K562 (cell line): ENCODE measurements at regions not wholly inside any gene's neighbourhood (a gene's known extent, or its start where the extent isn't known, plus 50 kb on each side); places are given as distances from the start of the nearest gene placed in this dataset.
A peak's percentile ranks its signal among the peaks of the same experiment; 100 is the strongest.

Source experiments
- ATAC-seq: fragments of 200-7000 bp; cut with Tn5 transposase; 3 replicates; pipeline ENCODE4 v1.9.1; 2020; ENCODE audit warnings: moderate library complexity
- BruUV-seq: library from RNA; stranded (reverse); fragments of 400-500 nt; replicated peaks from 2 replicates; lab custom pipeline; 2021; lab: Mats Ljungman, UMichigan
- CTCF ChIA-PET: fragments of 300-600 bp; formaldehyde crosslinking; extraction: SDS; loops from one replicate; lab custom pipeline; 2021; ENCODE audit warnings: low intra/inter-chr PET ratio; lab: Yijun Ruan, JAX
- POLR2A ChIA-PET: fragments of 300-600, 350-650 bp; sonication (Branson Sonifier 250); formaldehyde crosslinking; extraction: SDS; loops from one replicate; lab custom pipeline; 2021; ENCODE audit warnings: antibody characterized with exemption, inconsistent platforms; lab: Yijun Ruan, JAX
- DNase-seq, 4 experiments: peaks; one replicate each; pipeline versions ENCODE4 v3.0.0 to v3.0.0-alpha.2; 2011 to 2018; ENCODE audit warnings: low spot score in 3 of 4, mixed read lengths in 3 of 4; ENCODE audit errors: extremely low read depth in 1 of 4
- FAIRE-seq: peaks from 2 replicates; lab custom pipeline; 2011; peaks lifted over from hg19 to GRCh38; lab: Jason Lieb, UNC
- H2AFZ ChIP-seq: 2 replicates; pipeline ENCODE4 v1.6.0; 2011; ENCODE audit warnings: low read depth, low read length, control low read depth, inconsistent platforms
- H3K27ac ChIP-seq: fragments of 200-600 bp; 3 replicates; pipeline ENCODE4 v1.8.0; 2011; ENCODE audit warnings: low read depth, mild to moderate bottlenecking, control low read depth, inconsistent platforms, low read length, moderate library complexity, mixed read lengths; ENCODE audit errors: extremely low read depth
- H3K27me3 ChIP-seq, 2 experiments: fragments of 300-600 bp in 1 of 2; 2 replicates in 1 of 2; 3 replicates in 1 of 2; pipeline versions ENCODE4 v1.6.0 to v1.8.0; 2011; ENCODE audit warnings: inconsistent platforms in 2 of 2, low read length in 2 of 2, mild to moderate bottlenecking in 1 of 2, mixed read lengths in 1 of 2, moderate library complexity in 1 of 2; ENCODE audit not compliant: control insufficient read depth in 2 of 2, insufficient read depth in 2 of 2
- H3K36me3 ChIP-seq: fragments of 300-600 bp; 3 replicates; pipeline ENCODE4 v1.8.0; 2011; ENCODE audit warnings: mild to moderate bottlenecking, low read length, inconsistent platforms; ENCODE audit not compliant: control insufficient read depth, insufficient read depth
- H3K4me1 ChIP-seq, 2 experiments: fragments of 200-600 bp in 1 of 2; replicated peaks in 1 of 2; 2 replicates in 1 of 2; 3 replicates in 1 of 2; pipeline versions ENCODE4 v1.5.1 to v1.8.0; 2011; ENCODE audit warnings: inconsistent platforms in 2 of 2, low read length in 2 of 2, mild to moderate bottlenecking in 1 of 2, mixed read lengths in 1 of 2, moderate library complexity in 1 of 2; ENCODE audit not compliant: control insufficient read depth in 2 of 2, insufficient read depth in 2 of 2
- H3K4me2 ChIP-seq: 2 replicates; pipeline ENCODE4 v1.6.1; 2011; ENCODE audit warnings: low read length, control low read depth, inconsistent platforms, mixed read lengths; ENCODE audit not compliant: insufficient read depth
- H3K4me3 ChIP-seq: fragments of 200-600 bp; sonication (generic), shearing (Covaris generic); 2 replicates; pipeline ENCODE4 v1.5.1; 2016; ENCODE audit warnings: control low read depth, inconsistent platforms
- H3K79me2 ChIP-seq: fragments of 200-600 bp; 3 replicates; pipeline ENCODE4 v1.8.0; 2011; ENCODE audit warnings: low read length, inconsistent platforms; ENCODE audit not compliant: control insufficient read depth, insufficient read depth
- H3K9ac ChIP-seq, 2 experiments: 2 replicates each; pipeline versions ENCODE4 v1.6.0 to v1.6.1; 2011; ENCODE audit warnings: low read depth in 2 of 2, low read length in 2 of 2, control low read depth in 1 of 2, inconsistent platforms in 1 of 2, mild to moderate bottlenecking in 1 of 2, mixed read lengths in 1 of 2; ENCODE audit not compliant: insufficient read depth in 1 of 2
- H3K9me1 ChIP-seq: one replicate; pipeline ENCODE4 v1.6.0; 2011; ENCODE audit warnings: inconsistent platforms, mild to moderate bottlenecking, low read length, moderate library complexity; ENCODE audit not compliant: control insufficient read depth, insufficient read depth
- H3K9me3 ChIP-seq: replicated peaks from 2 replicates; pipeline ENCODE4 v1.5.1; 2011; ENCODE audit warnings: low read depth, low read length, inconsistent platforms; ENCODE audit not compliant: control insufficient read depth, insufficient read depth
- H4K20me1 ChIP-seq: replicated peaks from 2 replicates; pipeline ENCODE4 v1.6.1; 2011; ENCODE audit warnings: low read length, inconsistent platforms, mixed read lengths; ENCODE audit not compliant: control insufficient read depth, insufficient read depth
- ARID1B ChIP-seq: fragments of 450-650 bp; IDR thresholded peaks from 2 replicates; pipeline ENCODE4 v1.6.1; 2016; ENCODE audit warnings: antibody characterized with exemption, mild to moderate bottlenecking, inconsistent platforms
- CUX1 ChIP-seq: fragments of 200-800 bp; sonication (Bioruptor generic); IDR thresholded peaks from 2 replicates; pipeline ENCODE4 v1.6.1; 2016; ENCODE audit warnings: missing genetic modification characterization, missing compliant biosample characterization
- ESRRB ChIP-seq: fragments of 250-450 bp; sonication (Bioruptor Pico); IDR thresholded peaks from 2 replicates; pipeline ENCODE4 v1.5.0; 2020; ENCODE audit warnings: mild to moderate bottlenecking, moderate library complexity, borderline replicate concordance
- KLF6 ChIP-seq: fragments of 250-450 bp; sonication (Bioruptor Pico); IDR thresholded peaks from 2 replicates; pipeline ENCODE4 v1.4.0; 2020; ENCODE audit warnings: mild to moderate bottlenecking, moderate library complexity, borderline replicate concordance
- PHB2 ChIP-seq: fragments of 450-650 bp; IDR thresholded peaks from 2 replicates; pipeline ENCODE4 v1.6.1; 2017; ENCODE audit warnings: low read depth
- PURB ChIP-seq: sonication (generic); formaldehyde crosslinking; IDR thresholded peaks from 2 replicates; pipeline ENCODE4 v1.9.0; 2021; ENCODE audit warnings: low read depth, mild to moderate bottlenecking, missing genetic modification reagents
- SLC30A9 ChIP-seq: fragments of 250-450 bp; sonication (Bioruptor Pico); IDR thresholded peaks from 2 replicates; pipeline ENCODE4 v1.8.0; 2022; ENCODE audit warnings: mild to moderate bottlenecking, moderate library complexity
- ZNF77 ChIP-seq: fragments of 250-450 bp; sonication (Bioruptor Pico); IDR thresholded peaks from 2 replicates; pipeline ENCODE4 v1.5.0; 2020
- WGBS: fragments of 100-300 bp; shearing (Covaris generic); methylation state at CpG from one replicate; pipeline ENCODE4 v1.1.6; 2016; ENCODE audit warnings: low coverage, mixed read lengths; ENCODE audit not compliant: insufficient coverage; ENCODE audit errors: missing lambda C conversion rate; 5-methylcytosine and 5-hydroxymethylcytosine counted together
- in situ Hi-C: fragments of 300-500 bp; cut with MboI; formaldehyde crosslinking; loops from 4 replicates; pipeline ENCODE4 v1.15.0; 2018; ENCODE audit warnings: inconsistent platforms, mixed read lengths
- intact Hi-C: fragments of 100-400 bp; cut with micrococcal nuclease; formaldehyde crosslinking; loops from 2 replicates; pipeline ENCODE4 v1.14.2; 2022
- TF ChIP-seq, protein P1 (sequence below): fragments of 450-650 bp; IDR thresholded peaks from 2 replicates; pipeline ENCODE4 v1.6.1; 2017; ENCODE audit warnings: antibody characterized with exemption
- TF ChIP-seq, protein P2 (sequence below): conservative IDR thresholded peaks from 2 replicates; pipeline ENCODE4 v1.6.1; 2011; ENCODE audit warnings: low read depth, mild to moderate bottlenecking, low read length; ENCODE audit not compliant: control insufficient read depth

DNA sequence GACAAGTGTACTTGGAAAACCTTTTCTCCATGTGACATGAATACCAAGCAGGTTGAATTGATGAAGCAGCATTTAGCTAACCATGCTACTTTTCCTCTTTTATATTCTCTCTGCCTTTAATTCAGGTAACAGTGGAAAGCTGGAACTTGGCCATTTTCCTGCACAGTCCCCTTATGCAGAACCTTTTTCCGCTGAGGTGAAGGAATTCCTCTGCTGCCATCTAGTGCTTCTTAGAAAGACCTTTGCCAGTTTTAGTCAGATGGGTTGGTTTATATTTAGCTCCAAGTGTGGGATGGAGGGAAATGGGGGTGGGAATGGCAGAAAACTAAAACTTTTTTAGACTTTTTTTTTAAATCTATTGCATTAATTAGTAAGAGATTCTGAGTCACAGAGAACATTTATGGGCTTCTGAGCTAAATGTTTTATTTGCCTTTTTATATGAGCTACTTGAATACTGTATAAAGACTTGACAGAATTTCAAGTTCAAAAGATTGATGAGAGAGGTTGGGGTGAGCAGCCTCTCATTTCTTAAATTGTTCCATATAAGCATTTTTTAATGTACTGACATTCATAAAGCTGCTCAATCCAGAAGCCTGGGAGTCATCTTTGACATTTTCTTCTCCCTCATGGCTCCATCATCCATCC is 153.9 kb upstream of the ZC3H12C start (continued):
- no peak for TF ChIP-seq CUX1 (CRISPR knock-in tag)

DNA sequence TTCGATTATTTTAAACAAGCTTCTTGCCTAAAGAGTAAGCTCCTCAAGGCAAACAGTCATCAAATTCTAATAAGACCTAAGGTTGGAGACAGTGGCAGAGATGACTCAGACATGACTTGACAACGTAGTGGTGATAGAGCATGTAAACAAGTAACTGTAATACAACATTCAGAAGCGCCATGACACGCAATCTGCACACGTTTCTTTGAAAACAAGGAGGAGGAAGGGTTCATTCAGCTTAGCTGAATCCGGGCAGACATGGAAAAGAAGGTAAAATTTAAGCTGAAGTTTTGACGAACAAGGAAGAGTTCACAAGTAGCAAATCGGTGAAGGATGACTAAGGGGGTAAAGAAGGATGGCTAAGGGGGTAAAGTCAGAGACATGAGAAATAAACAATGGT is 152.4 kb upstream of the ZC3H12C start:
- BruUV-seq: no TSS peak
- peak overlapping the region in 1 of 2 experiments; percentile 39; a peak in 1 of 4 replicates for H3K9ac ChIP-seq
- H3K27ac ChIP-seq: peak overlapping the region; percentile 69; the same call in 2 of the 3 replicates
- H3K9me3 ChIP-seq: no peaks in the 10 kb centered on the region
- WGBS: 1% methylated on average over 8 of the region's 8 CpGs
- H4K20me1 ChIP-seq: no peaks in the 10 kb centered on the region
- no peaks in the 10 kb centered on the region for H3K27me3 ChIP-seq
- intact Hi-C loops (no loop called here), in situ Hi-C loops (no loop called here)
- peak overlapping the region; percentile 65 for H3K4me2 ChIP-seq
- CTCF ChIA-PET: interaction anchor here (0.6 to 1.3 kb wide), 3 partner anchors 88 to 1796 kb away, joined by 3 to 6 read pairs (median 5); no protein-coding TSS in a partner anchor
- no peak overlapping the region for H3K4me3 ChIP-seq
- H3K4me1 ChIP-seq: peaks cover 0 to 5% of the 10 kb centered on the region in 2 experiments; a peak in 2 of 5 replicates
- H3K79me2 ChIP-seq: no peaks in the 10 kb centered on the region
- DNase-seq: peak; percentile 23 to 65 (median 33)
- H2AFZ ChIP-seq: peak overlapping the region; percentile 92
- POLR2A ChIA-PET: interaction anchor here (0.6 to 1.6 kb wide), 3 partner anchors 11 to 1276 kb away, joined by 3 to 6 read pairs (median 4); partner anchors contain the start of gene DDX10
- peak; percentile 74 for FAIRE-seq
- no peaks in the 10 kb centered on the region for H3K9me1 ChIP-seq
- peak; percentile 86 for ATAC-seq
- H3K36me3 ChIP-seq: no peaks in the 10 kb centered on the region
- TF ChIP-seq, protein P1, sequence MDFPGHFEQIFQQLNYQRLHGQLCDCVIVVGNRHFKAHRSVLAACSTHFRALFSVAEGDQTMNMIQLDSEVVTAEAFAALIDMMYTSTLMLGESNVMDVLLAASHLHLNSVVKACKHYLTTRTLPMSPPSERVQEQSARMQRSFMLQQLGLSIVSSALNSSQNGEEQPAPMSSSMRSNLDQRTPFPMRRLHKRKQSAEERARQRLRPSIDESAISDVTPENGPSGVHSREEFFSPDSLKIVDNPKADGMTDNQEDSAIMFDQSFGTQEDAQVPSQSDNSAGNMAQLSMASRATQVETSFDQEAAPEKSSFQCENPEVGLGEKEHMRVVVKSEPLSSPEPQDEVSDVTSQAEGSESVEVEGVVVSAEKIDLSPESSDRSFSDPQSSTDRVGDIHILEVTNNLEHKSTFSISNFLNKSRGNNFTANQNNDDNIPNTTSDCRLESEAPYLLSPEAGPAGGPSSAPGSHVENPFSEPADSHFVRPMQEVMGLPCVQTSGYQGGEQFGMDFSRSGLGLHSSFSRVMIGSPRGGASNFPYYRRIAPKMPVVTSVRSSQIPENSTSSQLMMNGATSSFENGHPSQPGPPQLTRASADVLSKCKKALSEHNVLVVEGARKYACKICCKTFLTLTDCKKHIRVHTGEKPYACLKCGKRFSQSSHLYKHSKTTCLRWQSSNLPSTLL: no peak
- TF ChIP-seq ESRRB (CRISPR knock-in tag) (no peak), PHB2 (no peak), ZNF77 (no peak), SLC30A9 (CRISPR knock-in tag) (no peak), ARID1B (peak; percentile 73), KLF6 (CRISPR knock-in tag) (no peak), PURB (CRISPR knock-in tag) (no peak)
- TF ChIP-seq, protein P2, sequence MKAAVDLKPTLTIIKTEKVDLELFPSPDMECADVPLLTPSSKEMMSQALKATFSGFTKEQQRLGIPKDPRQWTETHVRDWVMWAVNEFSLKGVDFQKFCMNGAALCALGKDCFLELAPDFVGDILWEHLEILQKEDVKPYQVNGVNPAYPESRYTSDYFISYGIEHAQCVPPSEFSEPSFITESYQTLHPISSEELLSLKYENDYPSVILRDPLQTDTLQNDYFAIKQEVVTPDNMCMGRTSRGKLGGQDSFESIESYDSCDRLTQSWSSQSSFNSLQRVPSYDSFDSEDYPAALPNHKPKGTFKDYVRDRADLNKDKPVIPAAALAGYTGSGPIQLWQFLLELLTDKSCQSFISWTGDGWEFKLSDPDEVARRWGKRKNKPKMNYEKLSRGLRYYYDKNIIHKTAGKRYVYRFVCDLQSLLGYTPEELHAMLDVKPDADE: no peak
